Left lung (tissue), 4 donors: ENCODE measurements at regions not wholly inside any gene's neighbourhood (a gene's known extent, or its start where the extent isn't known, plus 50 kb on each side); places are given as distances from the start of the nearest gene placed in this dataset.
"Not testable (repeated sequence)": the region's sequence is repeated elsewhere in the genome, so short reads cannot be mapped to it uniquely, and the experiment has no call there.

ENCODE experiments used
- ATAC-seq: fragments of 200-7000 bp; cut with Tn5 transposase; one replicate; pipeline ENCODE4 v1.9.1; 2020; ENCODE audit warnings: moderate library complexity
- DNase-seq, 4 donors: peaks; one replicate each; pipeline ENCODE4 v3.0.0-alpha.2; 2013 to 2020
- H3K27ac ChIP-seq, 2 donors: fragments of 200-600 bp; sonication (generic) in 1 of 2; one replicate each; pipeline versions ENCODE4 v1.5.0 to v1.8.0; 2020 to 2021
- H3K27me3 ChIP-seq, 2 donors: fragments of 200-600 bp; sonication (generic) in 1 of 2; one replicate each; pipeline versions ENCODE4 v1.5.0 to v1.8.0; 2020 to 2021
- H3K36me3 ChIP-seq, 2 donors: fragments of 200-600 bp; sonication (generic) in 1 of 2; one replicate each; pipeline versions ENCODE4 v1.5.0 to v1.8.0; 2020 to 2021
- H3K4me1 ChIP-seq, 2 donors: fragments of 200-600 bp; one replicate each; pipeline ENCODE4 v1.8.0; 2021
- H3K4me3 ChIP-seq, 2 donors: fragments of 200-600 bp; sonication (generic) in 1 of 2; one replicate each; pipeline versions ENCODE4 v1.5.0 to v1.8.0; 2020 to 2021; ENCODE audit warnings: mild to moderate bottlenecking in 1 of 2
- H3K9me3 ChIP-seq, 2 donors: fragments of 200-600 bp; sonication (generic) in 1 of 2; one replicate each; pipeline versions ENCODE4 v1.5.0 to v1.8.0; 2020 to 2021
- intact Hi-C, 2 donors: fragments of 100-400 bp; cut with DNase I; formaldehyde crosslinking; loops; one replicate each; pipeline versions ENCODE4 v1.11.2 to v1.14.2; 2022
- TF ChIP-seq, protein P1 (sequence below), 2 donors: fragments of 200-600 bp; sonication (generic) in 1 of 2; IDR thresholded peaks; one replicate each; pipeline versions ENCODE4 v1.5.0 to v1.8.0; 2021; ENCODE audit warnings: antibody characterized with exemption in 2 of 2
- donor health status: DM: no; HTN: yes; CAD: no.
- donor health status: DM: no; HTN: no; CAD: no.

DNA sequence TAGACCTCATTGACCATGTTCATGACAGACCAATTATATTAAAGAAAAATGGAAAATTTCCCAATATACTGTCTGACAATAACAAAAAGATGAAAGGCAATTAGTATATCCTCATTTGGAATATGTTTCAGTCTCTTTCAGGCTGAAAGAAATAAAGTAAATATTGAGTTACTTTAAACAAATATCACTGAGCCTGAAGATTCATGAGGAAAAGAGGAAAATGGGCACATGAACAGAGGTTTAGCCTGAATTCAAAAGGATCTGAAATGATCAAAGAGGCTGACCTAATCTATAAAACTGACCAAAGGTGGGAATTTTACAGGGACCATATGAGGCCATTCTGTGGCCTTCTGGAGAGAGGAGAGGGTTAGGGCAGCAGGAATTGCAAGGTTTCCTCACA lies 771.5 kb upstream of the CDH18 start:
- H3K27ac ChIP-seq, H3K36me3 ChIP-seq, H3K4me3 ChIP-seq, H3K4me1 ChIP-seq, ATAC-seq, DNase-seq, H3K9me3 ChIP-seq, intact Hi-C loops, H3K27me3 ChIP-seq: not testable (repeated sequence)

DNA sequence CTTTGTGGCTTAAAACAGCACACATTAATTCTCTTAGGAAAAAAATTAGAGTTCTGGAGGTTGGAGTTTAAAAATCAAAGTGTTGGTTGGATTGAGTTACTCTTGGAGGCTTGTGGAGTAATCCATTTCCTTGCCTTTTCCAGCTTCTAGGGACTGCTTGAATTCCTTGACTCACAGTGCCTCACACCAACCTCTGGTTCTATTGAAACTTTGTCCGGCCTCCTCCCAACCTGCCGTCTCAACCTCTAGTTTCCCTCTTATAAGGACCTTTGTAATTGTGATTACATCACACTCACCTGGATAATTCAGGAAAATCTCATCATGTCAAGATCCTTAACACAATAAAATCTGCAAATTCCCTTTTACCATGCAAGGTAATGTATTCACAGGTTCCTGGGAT lies 764.2 kb upstream of the CDH18 start:
- intact Hi-C loops, H3K36me3 ChIP-seq, H3K4me3 ChIP-seq, H3K4me1 ChIP-seq, ATAC-seq, H3K27me3 ChIP-seq, H3K9me3 ChIP-seq, H3K27ac ChIP-seq, DNase-seq: not testable (repeated sequence)

DNA sequence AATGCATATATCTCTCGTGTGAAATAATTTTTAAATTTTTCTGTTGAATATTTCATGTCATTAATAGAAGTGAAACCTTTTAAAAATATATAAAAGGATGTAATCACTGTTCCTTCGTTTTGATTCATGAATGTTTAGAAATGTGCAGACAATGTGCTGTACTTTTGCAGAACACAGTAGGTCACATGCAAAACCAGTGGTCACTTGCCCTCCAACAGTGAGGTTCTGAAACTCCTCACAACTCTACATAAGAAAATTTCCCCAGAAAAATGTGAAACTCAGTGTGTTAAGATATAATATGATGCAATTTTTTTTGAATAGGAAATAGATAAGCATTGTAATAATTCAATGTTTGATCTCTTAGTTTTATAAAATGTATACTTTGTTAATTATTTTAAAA lies 747.7 kb upstream of the CDH18 start:
- intact Hi-C loops, H3K9me3 ChIP-seq, H3K27ac ChIP-seq, ATAC-seq, DNase-seq, H3K4me1 ChIP-seq, H3K4me3 ChIP-seq, H3K36me3 ChIP-seq, H3K27me3 ChIP-seq: not testable (repeated sequence)

DNA sequence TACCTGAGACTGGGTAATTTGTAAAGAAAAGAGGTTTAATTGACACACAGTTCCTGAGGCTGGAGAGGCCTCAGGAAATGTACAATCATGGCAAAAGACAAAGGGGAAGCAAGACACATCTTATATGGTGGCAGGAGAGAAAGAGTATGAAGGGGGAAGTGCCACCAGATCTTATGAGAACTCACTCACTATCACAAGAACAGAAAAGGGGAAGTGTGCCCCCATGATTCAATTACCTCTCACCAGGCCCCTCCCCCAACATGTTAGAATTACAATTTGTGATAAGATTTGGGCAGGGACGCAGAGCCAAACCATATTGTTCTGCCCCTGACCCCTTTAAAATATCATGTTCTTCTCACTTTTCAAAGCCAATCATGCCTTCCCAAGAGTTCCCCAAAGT lies 744.2 kb upstream of the CDH18 start:
- H3K9me3 ChIP-seq, intact Hi-C loops, ATAC-seq: not testable (repeated sequence)

GRCh38 chr5:20721286-20721685 lies 733.3 kb upstream of the CDH18 start:
- intact Hi-C loops, ATAC-seq, H3K36me3 ChIP-seq: not testable (repeated sequence)

More for the DNA sequence above, 744.2 kb upstream of the CDH18 start:
- H3K27me3 ChIP-seq, DNase-seq, H3K27ac ChIP-seq, H3K4me1 ChIP-seq, H3K36me3 ChIP-seq, H3K4me3 ChIP-seq: not testable (repeated sequence)

GRCh38 chr5:20711520-20712155 lies 723.6 kb upstream of the CDH18 start:
- ATAC-seq, intact Hi-C loops, DNase-seq, H3K27me3 ChIP-seq, H3K27ac ChIP-seq, H3K4me1 ChIP-seq, H3K4me3 ChIP-seq, H3K36me3 ChIP-seq, H3K9me3 ChIP-seq: not testable (repeated sequence)

More at GRCh38 chr5:20721286-20721685, 733.3 kb upstream of the CDH18 start:
- not testable (repeated sequence) for H3K9me3 ChIP-seq, DNase-seq, H3K27ac ChIP-seq, H3K4me1 ChIP-seq, H3K27me3 ChIP-seq, H3K4me3 ChIP-seq

DNA sequence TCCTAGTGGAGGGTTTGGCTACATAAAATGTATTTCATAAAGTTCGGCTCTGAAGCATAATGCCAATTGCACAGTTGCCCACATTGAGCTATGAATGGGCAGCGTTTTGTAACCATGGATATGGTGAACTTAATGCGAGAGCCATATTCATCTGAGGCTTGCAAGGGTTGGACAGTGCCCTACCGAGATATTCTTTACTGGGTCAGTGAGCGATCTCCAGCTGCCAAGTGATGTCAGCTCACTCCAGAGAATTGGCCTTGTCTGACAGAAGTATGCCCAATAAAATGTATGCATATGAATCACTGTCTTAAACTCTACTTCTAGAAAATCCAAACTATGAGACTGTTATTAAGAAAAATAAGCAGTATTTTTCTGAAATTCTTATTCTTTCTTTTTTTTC lies 719.6 kb upstream of the CDH18 start:
- ATAC-seq, H3K4me1 ChIP-seq, intact Hi-C loops, H3K27ac ChIP-seq, H3K27me3 ChIP-seq, H3K9me3 ChIP-seq, DNase-seq, H3K36me3 ChIP-seq, H3K4me3 ChIP-seq: not testable (repeated sequence)

DNA sequence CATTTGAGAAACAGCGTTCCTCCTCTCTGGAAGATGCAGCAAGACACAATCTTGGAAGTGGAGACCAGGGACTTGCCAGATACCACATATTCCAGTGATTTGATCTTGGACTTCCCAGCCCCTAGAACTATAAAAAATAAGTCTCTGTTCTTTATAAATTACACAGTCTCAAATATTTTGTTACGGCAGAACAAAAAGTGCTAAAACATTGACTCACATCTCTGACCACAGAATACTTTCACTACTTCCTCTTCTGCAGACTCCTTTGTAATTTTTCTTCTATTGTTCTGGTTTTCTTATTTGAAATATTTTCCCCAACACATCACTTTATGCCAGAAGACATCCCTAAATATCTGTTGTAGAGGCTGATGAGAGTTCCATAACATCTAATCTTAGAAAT lies 706.1 kb upstream of the CDH18 start:
- Histone ChIP-seq H3K36me3 (no peaks in the 10 kb centered on the region), H3K27ac (no peak overlapping the region), H3K4me3 (no peak overlapping the region), H3K4me1 (no peaks in the 10 kb centered on the region), H3K9me3 (peaks cover 0 to 4% of the 10 kb centered on the region in 2 donors), H3K27me3 (no peaks in the 10 kb centered on the region)
- intact Hi-C loops = no loop called here
- no peak for DNase-seq
- TF ChIP-seq, protein P1, sequence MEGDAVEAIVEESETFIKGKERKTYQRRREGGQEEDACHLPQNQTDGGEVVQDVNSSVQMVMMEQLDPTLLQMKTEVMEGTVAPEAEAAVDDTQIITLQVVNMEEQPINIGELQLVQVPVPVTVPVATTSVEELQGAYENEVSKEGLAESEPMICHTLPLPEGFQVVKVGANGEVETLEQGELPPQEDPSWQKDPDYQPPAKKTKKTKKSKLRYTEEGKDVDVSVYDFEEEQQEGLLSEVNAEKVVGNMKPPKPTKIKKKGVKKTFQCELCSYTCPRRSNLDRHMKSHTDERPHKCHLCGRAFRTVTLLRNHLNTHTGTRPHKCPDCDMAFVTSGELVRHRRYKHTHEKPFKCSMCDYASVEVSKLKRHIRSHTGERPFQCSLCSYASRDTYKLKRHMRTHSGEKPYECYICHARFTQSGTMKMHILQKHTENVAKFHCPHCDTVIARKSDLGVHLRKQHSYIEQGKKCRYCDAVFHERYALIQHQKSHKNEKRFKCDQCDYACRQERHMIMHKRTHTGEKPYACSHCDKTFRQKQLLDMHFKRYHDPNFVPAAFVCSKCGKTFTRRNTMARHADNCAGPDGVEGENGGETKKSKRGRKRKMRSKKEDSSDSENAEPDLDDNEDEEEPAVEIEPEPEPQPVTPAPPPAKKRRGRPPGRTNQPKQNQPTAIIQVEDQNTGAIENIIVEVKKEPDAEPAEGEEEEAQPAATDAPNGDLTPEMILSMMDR (IDR thresholded peaks at IDR 0.05) = no peak
- ATAC-seq = no peak

- TF ChIP-seq, protein P1 (IDR thresholded peaks at IDR 0.05) = no peak
- Histone ChIP-seq H3K27ac (no peak overlapping the region), H3K4me1 (no peaks in the 10 kb centered on the region), H3K27me3 (no peaks in the 10 kb centered on the region), H3K9me3 (peaks cover 0 to 4% of the 10 kb centered on the region in 2 donors), H3K4me3 (no peak overlapping the region), H3K36me3 (no peaks in the 10 kb centered on the region)
- no peak for DNase-seq
- intact Hi-C loops = no loop called here
- no peak for ATAC-seq
Observed at GRCh38 chr5:20692913-20693312, 704.9 kb upstream of the CDH18 start.
